Superior temporal gyrus (tissue), 1 donor: ENCODE measurements at regions not wholly inside any gene's neighbourhood (a gene's known extent, or its start where the extent isn't known, plus 50 kb on each side); places are given as distances from the start of the nearest gene placed in this dataset.
"Not testable (repeated sequence)": the region's sequence is repeated elsewhere in the genome, so short reads cannot be mapped to it uniquely, and the experiment has no call there.

ENCODE experiments used
- DNase-seq: peaks from one replicate; pipeline ENCODE4 v3.0.0-alpha.2; 2016; ENCODE audit errors: extremely low spot score

- DNase-seq: no peak
These were observed 116.9 kb upstream of the NGF start for GRCh38 chr1:115454837-115455511.

GRCh38 chr1:115453666-115454065 lies 115.6 kb upstream of the NGF start:
- DNase-seq: no peak

- no peak for DNase-seq
These were observed 114.7 kb upstream of the NGF start for GRCh38 chr1:115452600-115453329.

GRCh38 chr1:115450501-115451040 lies 112.5 kb upstream of the NGF start:
- DNase-seq: no peak

GRCh38 chr1:115448282-115449044 lies 110.4 kb upstream of the NGF start:
- DNase-seq: no peak

GRCh38 chr1:115447672-115448071 lies 109.6 kb upstream of the NGF start:
- no peak for DNase-seq

- DNase-seq: no peak
These were observed 107.0 kb upstream of the NGF start for GRCh38 chr1:115445090-115445489.

GRCh38 chr1:115440733-115441132 lies 102.7 kb upstream of the NGF start:
- DNase-seq: no peak

- DNase-seq: not testable (repeated sequence)
These were observed 101.5 kb upstream of the NGF start for GRCh38 chr1:115439520-115439919.

GRCh38 chr1:115437196-115437595 lies 99.1 kb upstream of the NGF start:
- no peak for DNase-seq

GRCh38 chr1:115436596-115436995 lies 98.5 kb upstream of the NGF start:
- DNase-seq: no peak

GRCh38 chr1:115433483-115433882 lies 95.4 kb upstream of the NGF start:
- DNase-seq: no peak

GRCh38 chr1:115432061-115432460 lies 94.0 kb upstream of the NGF start:
- no peak for DNase-seq

GRCh38 chr1:115430441-115431158 lies 92.6 kb upstream of the NGF start:
- no peak for DNase-seq

- DNase-seq: no peak
These were observed 91.8 kb upstream of the NGF start for GRCh38 chr1:115429884-115430283.

GRCh38 chr1:115429241-115429640 lies 91.2 kb upstream of the NGF start:
- no peak for DNase-seq

- DNase-seq: no peak
These were observed 90.6 kb upstream of the NGF start for GRCh38 chr1:115428676-115429075.

GRCh38 chr1:115428256-115428655 lies 90.2 kb upstream of the NGF start:
- no peak for DNase-seq

GRCh38 chr1:115426956-115427355 lies 88.9 kb upstream of the NGF start:
- no peak for DNase-seq

- DNase-seq: no peak
These were observed 88.3 kb upstream of the NGF start for GRCh38 chr1:115426231-115426771.

- no peak for DNase-seq
These were observed 87.4 kb upstream of the NGF start for GRCh38 chr1:115425442-115425841.

- no peak for DNase-seq
These were observed 85.7 kb upstream of the NGF start for GRCh38 chr1:115423776-115424175.
